Keratinocyte (primary cell): ENCODE measurements at regions not wholly inside any gene's neighbourhood (a gene's known extent, or its start where the extent isn't known, plus 50 kb on each side); places are given as distances from the start of the nearest gene placed in this dataset.

Experiments used
- DNase-seq: peaks from one replicate; pipeline ENCODE4 v3.0.0-alpha.2; 2011; ENCODE audit warnings: low read depth, missing footprints, low spot score
- FAIRE-seq: peaks from 2 replicates; lab custom pipeline; 2011; peaks lifted over from hg19 to GRCh38; lab: Jason Lieb, UNC
- H2AFZ ChIP-seq: 2 replicates; pipeline ENCODE4 v1.6.0; 2012; ENCODE audit warnings: low read length, control low read depth, inconsistent platforms; ENCODE audit not compliant: control insufficient read depth
- H3K27ac ChIP-seq: 2 replicates; pipeline ENCODE4 v1.5.1; 2011; ENCODE audit warnings: low read length; ENCODE audit not compliant: control insufficient read depth, insufficient read depth
- H3K27me3 ChIP-seq: 3 replicates; pipeline ENCODE4 v1.6.0; 2011; ENCODE audit warnings: low read length; ENCODE audit not compliant: control insufficient read depth, insufficient read depth; ENCODE audit errors: extremely low read depth
- H3K36me3 ChIP-seq, 2 experiments: 2 replicates in 1 of 2; 3 replicates in 1 of 2; pipeline ENCODE4 v1.5.1; 2011; ENCODE audit warnings: low read length in 2 of 2, mild to moderate bottlenecking in 1 of 2; ENCODE audit not compliant: control insufficient read depth in 2 of 2, insufficient read depth in 2 of 2; ENCODE audit errors: extremely low read depth in 1 of 2
- H3K4me1 ChIP-seq: 3 replicates; pipeline ENCODE4 v1.5.1; 2011; ENCODE audit warnings: low read length; ENCODE audit not compliant: control insufficient read depth, insufficient read depth; ENCODE audit errors: extremely low read depth
- H3K4me2 ChIP-seq: 3 replicates; pipeline ENCODE4 v1.6.0; 2011; ENCODE audit warnings: low read depth, low read length; ENCODE audit not compliant: control insufficient read depth, insufficient read depth; ENCODE audit errors: extremely low read depth
- H3K4me3 ChIP-seq, 3 experiments: fragments of 200-600 bp in 1 of 3; sonication (generic) in 1 of 3; 2 replicates in 2 of 3; 3 replicates in 1 of 3; pipeline ENCODE4 v1.5.1; 2011 to 2016; ENCODE audit warnings: low read length in 3 of 3, mild to moderate bottlenecking in 3 of 3, control low read depth in 2 of 3, inconsistent platforms in 1 of 3, low read depth in 1 of 3, mixed read lengths in 1 of 3, mixed run types in 1 of 3, moderate library complexity in 1 of 3; ENCODE audit not compliant: control insufficient read depth in 2 of 3, insufficient read depth in 2 of 3; ENCODE audit errors: extremely low read depth in 1 of 3
- H3K79me2 ChIP-seq: 2 replicates; pipeline ENCODE4 v1.6.0; 2012; ENCODE audit warnings: low read length; ENCODE audit not compliant: control insufficient read depth, insufficient read depth
- H3K9ac ChIP-seq: 3 replicates; pipeline ENCODE4 v1.6.0; 2011; ENCODE audit warnings: low read length; ENCODE audit not compliant: control insufficient read depth, insufficient read depth; ENCODE audit errors: extremely low read depth
- H3K9me1 ChIP-seq: 3 replicates; pipeline ENCODE4 v1.6.0; 2011; ENCODE audit warnings: low read length; ENCODE audit not compliant: control insufficient read depth, insufficient read depth; ENCODE audit errors: extremely low read depth
- H3K9me3 ChIP-seq: 2 replicates; pipeline ENCODE4 v1.5.1; 2012; ENCODE audit warnings: low read depth, low read length; ENCODE audit not compliant: control insufficient read depth
- H4K20me1 ChIP-seq: 3 replicates; pipeline ENCODE4 v1.6.0; 2011; ENCODE audit warnings: low read length; ENCODE audit not compliant: control insufficient read depth, insufficient read depth; ENCODE audit errors: extremely low read depth
- EZH2 ChIP-seq: IDR thresholded peaks from one replicate; pipeline ENCODE4 v1.6.1; 2012; ENCODE audit warnings: inconsistent platforms, mild to moderate bottlenecking, low read length, moderate library complexity
- dilution Hi-C: fragments of 300-500 bp; cut with MboI; formaldehyde crosslinking; loops from one replicate; pipeline ENCODE4 v1.7.0; 2020; ENCODE audit warnings: low sequenced_read_pairs; ENCODE audit not compliant: extremely low pct_ligation_motif_present
- TF ChIP-seq, protein P1 (sequence below), 3 experiments: IDR thresholded peaks in 1 of 3; conservative IDR thresholded peaks in 1 of 3; optimal IDR thresholded peaks in 1 of 3; 2 replicates in 2 of 3; 3 replicates in 1 of 3; pipeline versions ENCODE3 to v1.5.1; 2011; ENCODE audit warnings: low read length in 3 of 3, mild to moderate bottlenecking in 3 of 3, moderate library complexity in 2 of 3, control low read depth in 1 of 3, inconsistent platforms in 1 of 3; ENCODE audit not compliant: insufficient read depth in 2 of 3; ENCODE audit errors: extremely low read depth in 1 of 3

DNA sequence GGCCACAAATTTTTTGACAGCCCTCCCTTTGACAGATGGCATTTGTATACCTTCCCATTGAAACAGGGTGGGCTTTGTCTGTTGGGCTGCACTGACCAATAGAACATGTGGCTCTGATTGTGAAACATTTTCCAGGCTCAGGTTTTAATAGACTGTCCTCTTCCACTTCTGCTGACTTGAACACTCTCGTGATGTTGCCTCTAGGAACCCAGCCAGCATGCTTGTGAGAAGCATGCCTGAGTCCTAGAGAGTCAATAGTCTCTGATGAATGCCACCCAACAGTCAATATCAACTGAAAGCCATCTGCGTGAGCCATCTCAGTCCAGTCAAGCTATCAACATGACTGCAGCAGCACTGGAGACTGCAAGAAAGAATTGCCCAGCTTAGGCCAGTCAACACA is 290.0 kb downstream of the SLC7A11 start:
- H3K4me2 ChIP-seq: no peak overlapping the region
- DNase-seq: no peak
- FAIRE-seq: no peak
- no peaks in the 10 kb centered on the region for H3K79me2 ChIP-seq
- H3K4me3 ChIP-seq: no peak overlapping the region
- no peaks in the 10 kb centered on the region for H3K9me1 ChIP-seq
- TF ChIP-seq EZH2: no peak
- TF ChIP-seq, protein P1, sequence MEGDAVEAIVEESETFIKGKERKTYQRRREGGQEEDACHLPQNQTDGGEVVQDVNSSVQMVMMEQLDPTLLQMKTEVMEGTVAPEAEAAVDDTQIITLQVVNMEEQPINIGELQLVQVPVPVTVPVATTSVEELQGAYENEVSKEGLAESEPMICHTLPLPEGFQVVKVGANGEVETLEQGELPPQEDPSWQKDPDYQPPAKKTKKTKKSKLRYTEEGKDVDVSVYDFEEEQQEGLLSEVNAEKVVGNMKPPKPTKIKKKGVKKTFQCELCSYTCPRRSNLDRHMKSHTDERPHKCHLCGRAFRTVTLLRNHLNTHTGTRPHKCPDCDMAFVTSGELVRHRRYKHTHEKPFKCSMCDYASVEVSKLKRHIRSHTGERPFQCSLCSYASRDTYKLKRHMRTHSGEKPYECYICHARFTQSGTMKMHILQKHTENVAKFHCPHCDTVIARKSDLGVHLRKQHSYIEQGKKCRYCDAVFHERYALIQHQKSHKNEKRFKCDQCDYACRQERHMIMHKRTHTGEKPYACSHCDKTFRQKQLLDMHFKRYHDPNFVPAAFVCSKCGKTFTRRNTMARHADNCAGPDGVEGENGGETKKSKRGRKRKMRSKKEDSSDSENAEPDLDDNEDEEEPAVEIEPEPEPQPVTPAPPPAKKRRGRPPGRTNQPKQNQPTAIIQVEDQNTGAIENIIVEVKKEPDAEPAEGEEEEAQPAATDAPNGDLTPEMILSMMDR (optimal IDR thresholded peaks at IDR 0.05 in 1 of 3, IDR thresholded peaks at IDR 0.05 in 1 of 3, conservative IDR thresholded peaks at IDR 0.05 in 1 of 3; ENCODE audit: extremely low read depth in 1 of 3, insufficient read depth in 2 of 3, low read length in 3 of 3): no peak
- no peaks in the 10 kb centered on the region for H3K27me3 ChIP-seq
- H3K4me1 ChIP-seq: peaks cover 10% of the 10 kb centered on the region
- no peak overlapping the region for H2AFZ ChIP-seq
- dilution Hi-C loops: no loop called here
- H3K27ac ChIP-seq: no peak overlapping the region
- no peak overlapping the region for H3K9ac ChIP-seq
- H4K20me1 ChIP-seq: no peaks in the 10 kb centered on the region
- no peaks in the 10 kb centered on the region for H3K36me3 ChIP-seq
- no peaks in the 10 kb centered on the region for H3K9me3 ChIP-seq

DNA sequence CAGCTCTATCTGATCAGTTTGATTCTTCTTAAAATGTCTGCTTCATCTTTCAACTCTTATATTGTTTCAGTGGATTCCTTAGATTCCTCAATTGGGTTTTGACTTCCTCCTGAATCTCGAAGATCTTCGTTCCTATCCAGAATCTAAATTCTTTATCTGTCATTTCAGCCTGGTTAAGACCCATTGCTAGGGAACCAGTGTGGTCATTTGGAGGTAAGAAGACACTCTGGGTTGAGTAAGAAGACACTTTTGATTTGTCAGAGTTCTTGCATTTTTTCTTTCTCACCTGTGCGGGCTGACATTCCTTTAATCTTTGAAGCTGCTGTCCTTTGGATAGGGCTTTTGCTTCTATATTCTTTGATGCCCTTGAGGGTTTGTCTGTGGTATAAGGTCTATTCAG is 291.9 kb downstream of the SLC7A11 start:
- H3K27ac ChIP-seq: no peak overlapping the region
- no peak overlapping the region for H3K4me2 ChIP-seq
- H3K9me1 ChIP-seq: no peaks in the 10 kb centered on the region
- H3K36me3 ChIP-seq: no peaks in the 10 kb centered on the region
- peaks cover 7% of the 10 kb centered on the region for H3K4me1 ChIP-seq
- dilution Hi-C loops: no loop called here
- H3K4me3 ChIP-seq: no peak overlapping the region
- TF ChIP-seq, protein P1 (optimal IDR thresholded peaks at IDR 0.05 in 1 of 3, IDR thresholded peaks at IDR 0.05 in 1 of 3, conservative IDR thresholded peaks at IDR 0.05 in 1 of 3; ENCODE audit: extremely low read depth in 1 of 3, insufficient read depth in 2 of 3, low read length in 3 of 3): no peak
- TF ChIP-seq EZH2: no peak
- no peak overlapping the region for H2AFZ ChIP-seq
- H3K9me3 ChIP-seq: no peaks in the 10 kb centered on the region
- H3K9ac ChIP-seq: no peak overlapping the region
- no peak for FAIRE-seq
- H3K27me3 ChIP-seq: no peaks in the 10 kb centered on the region
- DNase-seq: no peak
- H4K20me1 ChIP-seq: no peaks in the 10 kb centered on the region
- no peaks in the 10 kb centered on the region for H3K79me2 ChIP-seq
